BLaER1 treated with 17β-estradiol and CSF1 and Interleukin-3, amounts not matched to agents 10 nM and 100 nM (cell line): ENCODE measurements at regions not wholly inside any gene's neighbourhood (a gene's known extent, or its start where the extent isn't known, plus 50 kb on each side); places are given as distances from the start of the nearest gene placed in this dataset.
"Not testable (repeated sequence)": the region's sequence is repeated elsewhere in the genome, so short reads cannot be mapped to it uniquely, and the experiment has no call there.

Experiments used
- H3K27ac ChIP-seq, 11 experiments: shearing (Covaris generic); formaldehyde crosslinking; 2 replicates each; pipeline ENCODE4 v1.8.1; 2022
- H3K27me3 ChIP-seq, 11 experiments: shearing (Covaris generic); formaldehyde crosslinking; 2 replicates each; pipeline ENCODE4 v1.8.1; 2022
- H3K36me3 ChIP-seq, 11 experiments: shearing (Covaris generic); formaldehyde crosslinking; 2 replicates each; pipeline ENCODE4 v1.8.1; 2022
- H3K4me1 ChIP-seq, 10 experiments: shearing (Covaris generic); formaldehyde crosslinking; 2 replicates each; pipeline ENCODE4 v1.8.1; 2022
- H3K4me2 ChIP-seq, 11 experiments: shearing (Covaris generic); formaldehyde crosslinking; 2 replicates each; pipeline ENCODE4 v1.8.1; 2022
- H3K4me3 ChIP-seq, 10 experiments: shearing (Covaris generic); formaldehyde crosslinking; 2 replicates each; pipeline ENCODE4 v1.8.1; 2022
- H3K9ac ChIP-seq, 11 experiments: shearing (Covaris generic); formaldehyde crosslinking; 2 replicates each; pipeline ENCODE4 v1.8.1; 2022
- H3K9me3 ChIP-seq, 11 experiments: shearing (Covaris generic); formaldehyde crosslinking; replicated peaks in 1 of 11; 2 replicates each; pipeline ENCODE4 v1.8.1; 2022
- H4K20me1 ChIP-seq, 11 experiments: shearing (Covaris generic); formaldehyde crosslinking; 2 replicates each; pipeline ENCODE4 v1.8.1; 2022
- Cebpa-rat ChIP-seq, 11 experiments: shearing (Covaris generic); IDR thresholded peaks; 2 replicates each; pipeline ENCODE4 v1.8.1; 2022

DNA sequence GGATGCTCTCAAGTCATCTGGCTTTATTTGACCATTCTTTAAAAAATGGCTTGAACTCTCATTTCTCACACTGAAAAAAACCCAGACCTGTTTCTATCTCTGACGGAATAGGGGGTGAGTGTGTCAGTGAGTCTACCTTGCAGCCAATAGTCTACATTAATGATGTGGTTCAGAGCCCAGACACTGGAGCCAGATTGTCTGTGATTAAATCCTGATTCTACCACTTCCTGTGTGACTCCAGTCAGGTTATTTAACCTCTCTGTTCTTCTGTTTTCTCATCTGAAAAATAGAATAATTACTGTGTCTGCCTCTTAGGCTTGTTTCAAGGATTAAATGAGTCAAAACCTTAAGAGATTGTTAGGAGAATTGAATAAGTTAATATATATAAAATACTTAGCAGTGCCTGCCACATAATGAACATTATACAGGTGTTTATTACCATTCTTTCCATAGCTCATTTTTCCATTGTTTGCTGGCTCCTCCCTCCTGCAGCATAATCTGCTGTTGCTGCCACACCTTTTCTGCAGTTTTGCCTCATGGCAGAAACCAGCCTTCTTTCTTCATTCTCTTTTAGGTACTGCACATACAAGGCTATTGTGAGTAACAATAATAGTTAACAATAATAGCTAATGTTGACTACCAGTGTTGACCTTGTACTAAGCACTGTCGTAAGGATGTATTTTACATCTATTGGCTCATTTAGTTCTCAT lies 157.6 kb upstream of the IVNS1ABP start:
- no peak for TF ChIP-seq Cebpa-rat (IDR thresholded peaks at IDR 0.05)
- Histone ChIP-seq H3K36me3 (no peaks in the 10 kb centered on the region), H4K20me1 (no peaks in the 10 kb centered on the region), H3K4me2 (no peak overlapping the region), H3K27me3 (no peaks in the 10 kb centered on the region), H3K4me3 (no peak overlapping the region), H3K27ac (no peak overlapping the region), H3K9me3 (no peaks in the 10 kb centered on the region), H3K4me1 (peaks cover 0 to 7% (median 0%) of the 10 kb centered on the region in 10 experiments; a peak in 1 of 20 replicates), H3K9ac (no peak overlapping the region)

DNA sequence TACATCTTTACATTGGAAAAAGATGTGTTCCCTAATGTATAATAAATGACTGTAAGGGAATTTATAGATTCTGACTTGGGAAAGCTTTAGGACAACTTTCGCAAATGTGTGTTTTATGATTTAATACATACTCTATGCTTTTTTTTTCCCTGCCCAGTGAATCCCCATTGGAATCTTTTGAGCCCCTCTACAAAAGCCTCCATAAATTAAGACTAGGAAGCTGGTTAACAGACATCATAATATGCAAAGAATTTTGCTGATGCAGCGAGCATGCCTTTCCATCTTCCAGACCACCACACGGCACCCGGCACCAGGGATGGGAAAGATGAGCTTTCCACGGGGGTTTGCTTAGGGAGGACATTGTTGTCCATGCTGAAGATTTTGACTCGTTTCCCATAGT lies 156.1 kb upstream of the IVNS1ABP start:
- no peak for TF ChIP-seq Cebpa-rat (IDR thresholded peaks at IDR 0.05)
- H3K4me2 ChIP-seq = no peak overlapping the region
- H3K4me1 ChIP-seq = peaks cover 0 to 6% (median 0%) of the 10 kb centered on the region in 10 experiments; a peak in 1 of 20 replicates
- H3K27me3 ChIP-seq = no peaks in the 10 kb centered on the region
- no peak overlapping the region for H3K9ac ChIP-seq
- H3K4me3 ChIP-seq = no peak overlapping the region
- H3K36me3 ChIP-seq = no peaks in the 10 kb centered on the region
- no peak overlapping the region for H3K27ac ChIP-seq
- no peaks in the 10 kb centered on the region for H3K9me3 ChIP-seq
- no peaks in the 10 kb centered on the region for H4K20me1 ChIP-seq

DNA sequence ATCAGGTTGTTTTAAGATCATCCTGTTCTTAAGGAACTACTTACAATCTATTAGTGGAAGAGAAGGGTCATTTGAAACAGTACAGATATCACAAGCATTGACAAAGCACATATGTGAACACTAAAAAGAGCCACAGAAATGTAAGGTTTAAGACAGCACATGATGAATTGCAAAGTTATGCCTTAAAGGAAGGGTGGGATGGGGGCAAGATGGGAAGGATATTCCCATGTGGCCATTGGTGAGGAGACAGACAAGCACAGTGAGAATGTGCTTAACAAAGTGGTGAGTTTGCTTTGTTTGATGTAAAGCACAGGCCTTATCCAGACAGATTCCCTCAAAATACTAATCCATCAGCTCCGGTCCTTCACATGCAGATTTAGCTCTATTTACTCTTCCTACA lies 151.6 kb upstream of the IVNS1ABP start:
- Histone ChIP-seq H3K27me3 (no peaks in the 10 kb centered on the region), H3K4me3 (no peak overlapping the region), H3K9ac (no peak overlapping the region), H3K9me3 (no peaks in the 10 kb centered on the region), H3K36me3 (no peaks in the 10 kb centered on the region), H3K4me2 (no peak overlapping the region), H3K27ac (no peak overlapping the region), H4K20me1 (no peaks in the 10 kb centered on the region), H3K4me1 (peaks cover 0 to 23% (median 2%) of the 10 kb centered on the region in 10 experiments; a peak in 7 of 20 replicates)
- TF ChIP-seq Cebpa-rat (IDR thresholded peaks at IDR 0.05) = no peak

DNA sequence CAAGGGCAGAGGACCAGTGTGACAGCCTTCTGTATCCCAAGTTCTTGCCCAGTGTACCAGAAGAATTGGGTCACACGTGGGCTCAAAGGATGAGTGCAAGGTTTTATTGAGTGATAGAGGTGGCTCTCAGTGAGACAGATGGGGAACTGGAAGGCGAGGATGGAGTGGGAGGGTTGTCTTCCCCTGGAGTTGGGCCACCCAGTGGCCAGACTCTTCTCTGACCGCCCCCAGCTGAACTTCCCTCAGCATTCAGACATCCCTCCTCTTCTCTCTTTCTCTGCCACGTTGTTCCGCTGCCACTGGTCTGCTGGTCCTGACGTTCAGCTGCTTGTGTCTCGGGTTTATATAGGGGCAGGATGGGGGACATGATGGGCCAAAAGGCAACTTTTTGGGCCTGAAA lies 150.1 kb upstream of the IVNS1ABP start:
- no peaks in the 10 kb centered on the region for H4K20me1 ChIP-seq
- H3K4me1 ChIP-seq = peaks cover 0 to 23% (median 2%) of the 10 kb centered on the region in 10 experiments; a peak in 7 of 20 replicates
- no peak for TF ChIP-seq Cebpa-rat (IDR thresholded peaks at IDR 0.05)

DNA sequence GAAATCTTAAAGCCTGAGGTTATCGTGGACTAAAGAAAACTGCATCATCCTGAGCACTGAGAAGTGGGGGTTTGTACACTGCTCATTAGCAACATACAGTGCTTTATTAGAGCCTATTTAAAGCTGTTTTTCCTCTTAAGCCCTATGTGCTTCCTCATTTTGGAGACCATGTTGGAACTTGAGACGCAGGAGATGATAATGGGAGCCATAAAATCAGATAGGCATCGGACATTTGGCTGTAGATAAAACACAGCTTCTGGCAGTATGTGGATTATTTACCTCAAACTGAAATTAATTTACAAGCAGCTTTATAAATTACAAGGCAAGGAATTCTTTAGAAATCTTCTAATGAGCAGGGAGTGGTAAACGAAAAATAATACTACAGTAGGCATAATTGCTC lies 147.7 kb upstream of the IVNS1ABP start:
- 0 out of 22 replicates have a peak, but pooled peaks cover 0 to 8% (median 0%) of the 10 kb centered on the region in 11 experiments for H3K9me3 ChIP-seq

More for the DNA sequence above, 150.1 kb upstream of the IVNS1ABP start:
- Histone ChIP-seq H3K36me3 (no peaks in the 10 kb centered on the region), H3K9ac (no peak overlapping the region), H3K27me3 (no peaks in the 10 kb centered on the region), H3K4me3 (no peak overlapping the region), H3K27ac (no peak overlapping the region), H3K4me2 (no peak overlapping the region; a peak in 1 of 22 replicates), H3K9me3 (no peaks in the 10 kb centered on the region)

DNA sequence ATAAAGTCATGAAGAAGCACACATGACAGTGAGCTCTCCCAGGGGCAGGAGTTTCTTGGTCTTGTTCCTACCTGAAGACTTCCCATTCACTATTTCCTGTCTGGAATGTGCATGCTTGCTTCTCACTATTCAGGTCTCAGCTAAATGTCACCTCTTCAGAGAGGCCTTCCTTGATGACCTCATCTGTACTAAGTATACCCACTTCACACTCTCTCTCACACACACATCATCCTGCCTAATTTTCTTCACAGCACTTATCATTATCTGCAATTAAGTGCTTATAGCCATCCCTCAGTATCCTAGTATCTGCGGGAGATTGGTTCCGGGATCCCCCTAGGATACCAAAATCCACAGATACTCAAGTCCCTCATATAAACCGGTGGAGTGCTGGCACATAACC lies 146.4 kb upstream of the IVNS1ABP start:
- no peaks in the 10 kb centered on the region for H4K20me1 ChIP-seq
- H3K9me3 ChIP-seq = peaks cover 0 to 15% (median 0%) of the 10 kb centered on the region in 11 experiments; a peak in 1 of 22 replicates
- no peak overlapping the region for H3K4me3 ChIP-seq
- H3K27me3 ChIP-seq = no peaks in the 10 kb centered on the region
- no peaks in the 10 kb centered on the region for H3K36me3 ChIP-seq
- H3K4me2 ChIP-seq = no peak overlapping the region
- H3K9ac ChIP-seq = no peak overlapping the region
- H3K4me1 ChIP-seq = peaks cover 0 to 23% (median 2%) of the 10 kb centered on the region in 10 experiments; a peak in 7 of 20 replicates
- H3K27ac ChIP-seq = no peak overlapping the region
- TF ChIP-seq Cebpa-rat (IDR thresholded peaks at IDR 0.05) = no peak

More for the DNA sequence above, 147.7 kb upstream of the IVNS1ABP start:
- Histone ChIP-seq H4K20me1 (no peaks in the 10 kb centered on the region), H3K27me3 (no peaks in the 10 kb centered on the region), H3K4me3 (no peak overlapping the region), H3K4me1 (peaks cover 0 to 23% (median 2%) of the 10 kb centered on the region in 10 experiments; a peak in 7 of 20 replicates), H3K4me2 (peak overlapping the region in 4 of 11 experiments; percentile 0 to 60 (median 38); a peak in 5 of 22 replicates), H3K27ac (no peak overlapping the region), H3K36me3 (no peaks in the 10 kb centered on the region), H3K9ac (no peak overlapping the region)
- TF ChIP-seq Cebpa-rat (IDR thresholded peaks at IDR 0.05) = no peak

DNA sequence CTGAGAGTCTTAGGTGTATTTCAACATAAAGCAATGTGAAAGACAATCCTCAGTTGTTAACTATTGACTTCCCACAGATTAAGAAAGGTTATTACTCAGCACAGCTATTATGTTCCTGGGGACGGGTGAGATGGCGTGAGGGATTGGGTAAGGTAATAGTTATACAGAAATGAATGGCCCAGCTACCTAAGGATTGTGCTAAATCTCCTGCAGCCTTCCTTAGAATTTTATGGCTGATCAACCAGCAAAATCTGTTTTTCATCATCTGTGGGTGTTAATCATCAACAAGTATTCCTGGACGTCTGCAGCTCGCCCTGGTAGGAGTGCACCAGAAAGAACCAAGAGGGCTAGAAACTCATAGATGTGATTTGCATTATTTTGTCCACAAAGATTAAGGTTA lies 146.0 kb upstream of the IVNS1ABP start:
- Histone ChIP-seq H4K20me1 (no peaks in the 10 kb centered on the region), H3K27me3 (no peaks in the 10 kb centered on the region), H3K9ac (no peak overlapping the region), H3K27ac (no peak overlapping the region), H3K4me1 (peaks cover 0 to 23% (median 2%) of the 10 kb centered on the region in 10 experiments; a peak in 7 of 20 replicates), H3K36me3 (no peaks in the 10 kb centered on the region), H3K4me3 (no peak overlapping the region), H3K4me2 (no peak overlapping the region), H3K9me3 (peaks cover 0 to 15% (median 0%) of the 10 kb centered on the region in 11 experiments; a peak in 1 of 22 replicates)
- TF ChIP-seq Cebpa-rat (IDR thresholded peaks at IDR 0.05) = no peak

DNA sequence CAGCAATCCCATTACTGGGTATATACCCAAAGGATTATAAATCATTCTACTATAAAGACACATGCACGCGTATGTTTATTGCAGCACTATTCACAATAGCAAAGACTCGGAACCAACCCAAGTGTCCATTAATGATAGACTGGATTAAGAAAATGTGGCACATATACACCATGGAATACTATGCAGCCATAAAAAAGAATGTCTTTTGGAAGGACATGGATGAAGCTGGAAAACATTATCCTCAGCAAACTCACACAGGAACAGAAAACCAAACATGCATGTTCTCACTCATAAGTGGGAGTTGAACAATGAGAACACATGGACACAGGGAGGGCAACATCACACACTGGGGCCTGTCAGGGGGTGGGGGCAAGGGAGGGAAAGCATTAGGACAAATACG lies 143.7 kb upstream of the IVNS1ABP start:
- H3K9me3 ChIP-seq = peaks cover 0 to 15% (median 0%) of the 10 kb centered on the region in 11 experiments; a peak in 1 of 22 replicates
- H3K9ac ChIP-seq, H4K20me1 ChIP-seq, H3K4me2 ChIP-seq, H3K36me3 ChIP-seq, H3K4me3 ChIP-seq, H3K27me3 ChIP-seq, H3K27ac ChIP-seq: not testable (repeated sequence)
- H3K4me1 ChIP-seq = peaks cover 0 to 16% (median 2%) of the 10 kb centered on the region in 10 experiments; a peak in 7 of 20 replicates

DNA sequence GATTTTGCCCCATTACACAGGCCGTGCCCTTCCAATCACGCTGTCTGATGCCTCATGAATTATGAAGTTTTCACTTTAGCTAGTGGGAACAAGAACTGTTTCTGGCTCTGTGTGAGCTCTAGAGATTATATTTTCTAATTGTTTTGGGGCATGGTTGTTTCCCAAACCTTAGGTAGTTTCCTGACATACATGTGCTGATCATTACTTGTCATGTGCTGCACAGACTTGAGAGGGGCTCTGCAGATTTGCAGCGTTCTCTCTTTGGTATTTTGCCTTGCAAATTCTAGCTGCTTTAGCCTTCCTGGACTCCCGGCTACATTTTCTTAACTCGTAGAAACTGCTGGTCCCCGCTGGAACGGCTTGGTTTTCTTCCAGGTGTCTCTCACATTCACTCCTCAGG lies 142.1 kb upstream of the IVNS1ABP start:
- H4K20me1 ChIP-seq = no peaks in the 10 kb centered on the region
- peaks cover 0 to under 1% (median 0%) of the 10 kb centered on the region in 10 experiments; a peak in 3 of 20 replicates for H3K4me1 ChIP-seq
- no peaks in the 10 kb centered on the region for H3K27me3 ChIP-seq
- H3K4me3 ChIP-seq = no peak overlapping the region
- H3K27ac ChIP-seq = no peak overlapping the region
- H3K36me3 ChIP-seq = no peaks in the 10 kb centered on the region
- peaks cover 0 to 15% (median 0%) of the 10 kb centered on the region in 11 experiments; a peak in 1 of 22 replicates for H3K9me3 ChIP-seq
- no peak overlapping the region for H3K4me2 ChIP-seq
- H3K9ac ChIP-seq = no peak overlapping the region
- TF ChIP-seq Cebpa-rat (IDR thresholded peaks at IDR 0.05) = no peak

DNA sequence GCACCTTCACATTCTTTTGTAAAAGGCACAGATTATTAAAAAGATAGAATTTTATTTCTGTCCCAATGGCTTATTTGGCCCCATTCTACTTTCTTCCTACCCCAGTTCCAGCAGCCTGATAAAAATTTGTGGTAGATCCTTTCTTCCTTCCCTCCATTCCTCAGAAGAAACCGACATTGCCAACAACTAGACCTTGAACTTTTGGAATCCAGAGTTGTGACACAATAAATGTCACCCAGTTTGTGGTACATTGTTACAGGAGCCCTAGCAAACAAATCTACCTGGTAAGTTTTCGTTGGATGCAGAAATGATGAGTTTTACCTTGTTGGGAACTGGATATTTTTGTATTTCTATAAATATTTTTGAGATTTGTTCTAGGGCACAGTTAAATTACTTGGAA lies 141.6 kb upstream of the IVNS1ABP start:
- no peak overlapping the region for H3K4me2 ChIP-seq
- no peaks in the 10 kb centered on the region for H3K4me1 ChIP-seq
- no peak overlapping the region for H3K4me3 ChIP-seq
- H3K36me3 ChIP-seq = no peaks in the 10 kb centered on the region
- no peak overlapping the region for H3K27ac ChIP-seq
- TF ChIP-seq Cebpa-rat (IDR thresholded peaks at IDR 0.05) = no peak
- H3K9ac ChIP-seq = no peak overlapping the region
- H4K20me1 ChIP-seq = no peaks in the 10 kb centered on the region
- no peaks in the 10 kb centered on the region for H3K27me3 ChIP-seq
- H3K9me3 ChIP-seq = peaks cover 0 to 15% (median 0%) of the 10 kb centered on the region in 11 experiments; a peak in 1 of 22 replicates
